HG03039 (cell line): ENCODE measurements at regions not wholly inside any gene's neighbourhood (a gene's known extent, or its start where the extent isn't known, plus 50 kb on each side); places are given as distances from the start of the nearest gene placed in this dataset.

Source experiments
- ATAC-seq: cut with Tn5 transposase; IDR thresholded peaks from one replicate; pipeline ENCODE4 v1.9.1; 2021; ENCODE audit warnings: mild to moderate bottlenecking, moderate library complexity; ENCODE audit not compliant: unreplicated experiment

DNA sequence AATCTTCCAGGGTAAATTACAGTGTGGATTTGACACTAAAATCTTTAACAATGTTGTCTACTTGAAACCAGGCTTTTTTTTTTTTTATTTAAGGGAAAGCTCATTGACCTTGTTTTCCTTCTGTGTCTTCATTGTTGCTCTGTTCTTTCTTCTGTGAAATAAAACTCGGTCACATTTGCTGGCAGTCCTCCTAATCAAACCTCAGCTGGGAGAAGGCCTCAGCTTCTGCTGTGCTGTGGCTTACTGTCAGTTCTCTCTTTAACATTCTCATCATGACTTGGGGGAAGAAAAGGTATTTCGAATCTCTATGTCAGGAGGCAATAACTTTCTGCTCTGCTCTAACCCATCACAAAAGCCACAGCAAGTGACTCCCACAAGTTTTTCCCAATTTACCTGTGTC is 268.9 kb downstream of the ZNF608 start:
- ATAC-seq, result no peak

- no peak for ATAC-seq
Observed at GRCh38 chr5:124477062-124477461, 269.4 kb downstream of the ZNF608 start.

- no peak for ATAC-seq
Observed at GRCh38 chr5:124474528-124475215, 271.8 kb downstream of the ZNF608 start.

- no peak for ATAC-seq
Observed at GRCh38 chr5:124468671-124469411, 277.6 kb downstream of the ZNF608 start.

GRCh38 chr5:124467745-124468144 is 278.7 kb downstream of the ZNF608 start:
- no peak for ATAC-seq

DNA sequence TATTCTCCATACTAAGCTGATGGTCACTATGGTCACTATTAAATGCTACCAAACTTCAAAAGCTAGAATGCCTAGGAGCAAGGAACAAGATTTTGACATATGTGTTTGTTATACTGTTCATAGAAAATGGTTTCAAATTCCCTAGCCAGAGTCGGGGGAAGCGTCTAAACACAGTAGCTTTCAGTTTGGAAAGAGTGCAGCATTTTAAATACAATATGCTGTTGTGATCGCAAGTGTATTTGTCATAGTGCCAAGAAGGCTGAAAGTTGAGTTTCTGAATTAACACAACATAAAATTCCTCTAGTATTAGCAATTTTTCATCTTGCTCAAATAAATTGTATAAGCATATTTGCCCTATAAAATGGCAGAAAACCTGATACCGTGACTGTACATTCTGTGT is 280.4 kb downstream of the ZNF608 start:
- ATAC-seq, result no peak

- no peak for ATAC-seq
Observed at GRCh38 chr5:124463851-124464250, 282.6 kb downstream of the ZNF608 start.

DNA sequence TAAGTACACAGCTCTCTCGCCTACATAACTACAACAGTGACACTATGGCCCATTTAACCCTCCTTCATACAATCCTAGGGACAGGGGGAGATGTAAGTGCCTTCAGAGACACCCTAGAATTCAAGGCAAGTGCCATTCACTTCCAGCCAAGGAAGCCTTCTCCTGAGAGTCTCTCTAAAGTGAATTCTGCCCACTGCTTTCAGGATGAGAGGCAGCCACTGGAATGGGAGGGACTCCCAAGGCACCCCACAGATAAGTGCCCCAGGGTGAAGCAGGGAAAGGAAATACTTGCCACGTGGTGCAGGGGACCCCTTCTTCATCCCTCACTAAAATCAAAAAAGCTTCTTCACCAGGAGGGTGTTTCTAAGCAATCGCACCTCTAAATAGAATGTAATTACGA is 283.7 kb downstream of the ZNF608 start:
- no peak for ATAC-seq

DNA sequence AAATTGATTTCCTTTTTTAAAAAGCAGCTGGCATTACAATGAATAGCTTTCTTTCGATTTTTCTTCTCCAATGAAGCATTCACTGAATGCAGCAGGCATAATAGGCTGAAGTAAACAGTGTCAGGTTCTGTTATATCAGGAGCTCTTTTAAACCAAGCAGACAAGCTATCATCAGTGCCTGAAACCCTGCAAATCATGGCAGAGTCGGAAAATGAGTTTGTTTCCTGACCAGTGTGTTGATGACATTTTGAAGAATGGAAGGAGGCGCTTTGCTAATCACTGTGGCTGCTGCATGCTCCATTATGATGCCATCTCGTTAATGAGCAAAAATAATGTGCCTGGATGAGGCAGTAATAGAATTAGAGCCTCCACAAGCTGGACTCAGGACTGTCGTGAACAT is 284.5 kb downstream of the ZNF608 start:
- ATAC-seq, result no peak

DNA sequence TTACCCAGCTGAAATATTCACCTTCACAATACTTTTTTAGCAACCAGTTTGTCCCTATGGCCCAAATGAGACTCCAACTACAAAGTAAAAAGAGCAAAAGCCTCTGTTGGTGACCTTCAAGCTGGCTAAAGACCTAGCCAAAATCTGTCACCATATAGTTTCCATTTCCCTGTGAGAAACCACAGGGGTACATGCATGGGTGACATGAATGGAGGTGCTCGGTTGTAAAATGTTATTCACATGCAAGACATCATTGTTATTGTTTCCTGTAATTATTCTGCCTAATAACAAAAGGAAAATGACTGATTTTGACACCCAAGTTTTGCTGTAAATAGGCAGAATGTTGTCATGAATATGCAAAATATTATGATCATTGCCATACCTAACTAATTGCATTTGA is 285.3 kb downstream of the ZNF608 start:
- no peak for ATAC-seq

DNA sequence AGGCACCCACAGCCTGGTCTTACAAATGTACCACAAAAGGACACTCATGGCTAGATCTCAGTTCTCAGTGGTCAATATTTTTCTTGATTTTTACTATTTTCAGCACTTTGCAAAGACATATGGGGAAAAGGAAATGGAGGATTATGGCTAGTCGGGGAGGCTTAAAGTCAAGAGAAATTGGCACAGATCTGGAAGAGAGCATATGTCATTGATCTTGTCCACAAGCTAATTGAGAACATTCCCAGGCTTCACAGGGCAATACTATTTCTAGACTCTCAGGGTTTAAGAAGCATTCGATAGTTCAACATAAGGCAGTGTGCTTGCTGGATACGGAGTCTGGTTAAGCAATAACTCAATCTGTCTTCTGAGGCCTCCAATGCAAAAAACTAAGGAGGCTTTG is 285.8 kb downstream of the ZNF608 start:
- no peak for ATAC-seq

- no peak for ATAC-seq
Observed at GRCh38 chr5:124459984-124460383, 286.5 kb downstream of the ZNF608 start.

GRCh38 chr5:124457901-124458300 is 288.5 kb downstream of the ZNF608 start:
- ATAC-seq, result no peak

DNA sequence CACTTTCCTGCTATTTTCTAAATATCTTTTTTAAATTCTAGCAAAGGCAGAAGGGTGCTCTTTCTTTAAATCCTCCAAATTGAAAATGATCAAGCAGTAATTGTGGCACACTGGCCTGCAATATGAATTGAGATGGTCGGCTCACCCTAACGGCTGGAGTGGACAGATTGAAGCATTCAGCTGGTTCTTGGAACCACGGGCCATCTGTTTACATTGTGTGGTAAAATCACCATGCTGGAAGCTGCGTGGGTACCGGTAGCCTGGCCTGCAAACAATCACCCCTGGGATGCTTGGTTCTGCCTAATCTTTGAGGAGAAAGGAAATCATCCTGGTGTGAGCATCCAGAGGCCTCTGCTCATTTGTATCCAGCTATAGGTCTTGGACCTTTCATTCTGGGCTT is 289.3 kb downstream of the ZNF608 start:
- ATAC-seq, result no peak

GRCh38 chr5:124456249-124456648 is 290.2 kb downstream of the ZNF608 start:
- no peak for ATAC-seq

GRCh38 chr5:124454081-124454480 is 292.4 kb downstream of the ZNF608 start:
- ATAC-seq, result no peak

DNA sequence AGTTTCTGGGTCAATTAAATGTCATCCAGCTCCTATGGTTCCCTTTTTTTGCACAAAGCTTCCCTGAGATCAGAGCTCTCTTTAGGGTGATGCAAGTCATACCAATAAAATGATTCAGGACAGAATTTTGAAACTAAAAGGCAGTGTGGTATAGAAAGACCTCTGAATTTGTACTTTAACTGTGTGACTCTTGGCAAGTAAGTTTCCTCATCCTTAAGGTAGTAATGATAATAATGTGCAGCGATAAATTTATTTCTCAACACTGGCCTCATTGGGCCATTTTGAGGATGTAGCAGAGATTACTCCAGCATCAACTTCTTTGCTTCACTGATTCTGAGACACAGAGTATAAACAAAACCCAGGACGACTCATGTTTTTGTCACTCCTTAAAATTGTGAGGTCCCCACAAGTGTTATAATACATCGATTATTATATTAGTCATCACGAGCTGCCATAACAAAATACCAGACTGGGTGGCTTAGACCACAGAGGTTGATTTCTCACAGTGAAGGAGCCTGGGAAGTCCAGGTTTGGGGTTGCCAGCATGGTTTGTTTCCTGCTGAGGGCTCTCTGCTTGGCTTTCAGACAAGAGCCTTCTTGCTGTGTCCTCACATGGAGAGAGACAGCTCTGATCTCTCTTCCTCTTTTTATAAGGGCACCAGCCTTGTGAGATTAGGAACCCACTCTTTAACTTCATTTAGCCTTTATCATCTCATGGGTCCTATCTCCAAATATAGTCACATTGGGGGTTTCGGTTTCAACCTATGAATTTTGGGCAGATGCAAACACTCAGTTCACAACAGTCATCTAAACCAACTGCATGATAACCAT is 293.0 kb downstream of the ZNF608 start:
- peak; percentile 96 for ATAC-seq

DNA sequence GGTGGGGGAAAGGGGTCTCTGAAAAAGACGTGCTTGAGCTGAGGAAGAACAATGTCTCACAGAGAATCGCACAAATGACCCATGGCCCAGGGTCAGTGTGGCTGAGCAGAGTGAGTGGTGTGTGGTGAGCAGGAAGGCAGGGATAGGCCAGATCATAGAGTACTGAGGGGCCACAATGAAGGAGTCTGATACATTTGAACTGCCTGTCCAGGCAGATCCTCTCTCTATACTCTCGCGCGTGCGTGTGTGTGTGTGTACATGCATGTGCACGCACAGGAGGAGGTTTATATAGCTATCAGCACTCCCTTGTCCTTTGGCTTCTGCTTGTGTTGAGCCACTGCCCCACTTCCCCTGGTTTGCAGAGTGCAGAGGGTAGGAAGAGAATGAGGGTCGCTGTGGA is 294.0 kb downstream of the ZNF608 start:
- no peak for ATAC-seq

DNA sequence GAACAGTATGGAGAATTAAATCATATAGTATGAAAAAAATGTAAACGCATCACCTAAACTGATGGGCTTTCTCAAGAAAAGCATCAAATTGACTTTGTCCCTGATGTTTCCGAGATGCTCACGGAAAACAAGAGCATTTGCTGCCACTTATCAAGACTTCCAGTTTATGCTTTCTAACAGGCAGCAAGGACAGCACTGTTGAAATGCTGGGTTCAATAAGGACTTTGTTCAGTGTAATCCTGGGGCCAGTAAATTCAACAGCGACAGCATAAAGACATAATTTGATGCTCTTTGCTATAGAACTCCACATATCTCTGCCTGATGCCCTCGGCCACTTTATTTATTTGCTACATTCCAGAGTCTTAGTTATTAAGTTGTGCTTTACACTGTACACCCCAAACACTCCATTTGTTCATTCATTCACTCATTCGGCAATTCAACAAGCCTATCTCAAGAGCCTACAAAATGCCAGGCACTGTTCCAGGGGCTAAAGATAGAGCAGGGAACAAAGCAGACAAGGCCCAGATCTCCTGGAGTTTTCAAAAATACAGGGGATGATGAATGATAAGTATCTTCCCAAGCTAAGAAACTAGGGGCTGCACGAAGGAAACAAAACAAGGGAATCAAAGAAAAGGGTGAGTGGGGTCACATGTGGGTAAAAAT is 294.6 kb downstream of the ZNF608 start:
- ATAC-seq, result no peak

DNA sequence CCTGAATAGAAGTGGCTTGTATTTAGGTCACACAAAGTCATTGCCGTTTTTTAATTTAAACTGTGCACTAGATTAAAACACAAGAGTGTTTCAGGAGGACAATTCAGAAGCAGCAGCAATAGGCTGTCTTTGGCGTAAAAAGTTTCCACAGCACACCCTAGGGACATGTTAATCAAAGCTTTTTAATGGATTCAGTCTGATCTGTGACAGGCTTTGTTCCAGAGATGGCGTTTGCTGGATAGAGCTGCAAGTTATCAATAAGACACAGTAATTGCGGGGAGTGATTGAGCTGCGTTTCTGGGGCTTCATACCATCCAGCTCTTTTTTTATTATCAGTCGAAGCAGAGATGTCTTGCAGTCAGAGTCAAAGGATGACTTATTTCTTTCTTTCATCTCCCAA is 300.3 kb downstream of the ZNF608 start:
- ATAC-seq, result no peak

- no peak for ATAC-seq
Observed at GRCh38 chr5:124445070-124445619, 301.3 kb downstream of the ZNF608 start.
